HCT116 (cell line): ENCODE measurements at regions not wholly inside any gene's neighbourhood (a gene's known extent, or its start where the extent isn't known, plus 50 kb on each side); places are given as distances from the start of the nearest gene placed in this dataset.

Experiments
- ATAC-seq: fragments of 200-7000 bp; cut with Tn5 transposase; 2 replicates; pipeline ENCODE4 v1.9.1; 2020; ENCODE audit warnings: mild to moderate bottlenecking, moderate library complexity
- BruUV-seq: library from RNA; stranded (reverse); fragments of 400-500 nt; replicated peaks from 2 replicates; lab custom pipeline; 2021; lab: Mats Ljungman, UMichigan
- CTCF ChIA-PET: fragments of 300-600 bp; sonication (Branson Sonifier 250); formaldehyde crosslinking; loops from one replicate; lab custom pipeline; 2021; ENCODE audit warnings: antibody characterized with exemption; lab: Charles Lee
- POLR2A ChIA-PET: fragments of 300-600, 350-600 bp; sonication (Branson Sonifier 250); formaldehyde crosslinking; loops from one replicate; lab custom pipeline; 2021; ENCODE audit warnings: antibody characterized with exemption; lab: Charles Lee
- RAD21 ChIA-PET, 2 experiments: fragments of 300-600 bp; sonication (Branson Sonifier 250); formaldehyde crosslinking; loops; one replicate each; lab custom pipeline; 2023; ENCODE audit warnings: low total read pairs in 2 of 2; ENCODE audit not compliant: uncharacterized antibody in 2 of 2, unreplicated experiment in 2 of 2, low non-redundant PET in 1 of 2; lab: Charles Lee
- DNase-seq: peaks from one replicate; pipeline ENCODE4 v3.0.0-alpha.2; 2010; ENCODE audit warnings: low read depth, low spot score
- H2AFZ ChIP-seq: fragments of 200-600 bp; shearing (Covaris generic), sonication (generic); 2 replicates; pipeline ENCODE4 v1.6.1; 2017; ENCODE audit warnings: low read depth, mixed run types, mixed read lengths, antibody characterized with exemption, low read length; ENCODE audit not compliant: poor library complexity, severe bottlenecking
- H3K27ac ChIP-seq: 2 replicates; pipeline ENCODE4 v1.5.1; 2012; ENCODE audit warnings: low read depth, low read length
- H3K27me3 ChIP-seq: fragments of 200-600 bp; sonication (generic); 2 replicates; pipeline ENCODE4 v1.6.1; 2016; ENCODE audit warnings: mixed run types, low read length, mixed read lengths; ENCODE audit not compliant: insufficient read depth
- H3K36me3 ChIP-seq, 2 experiments: fragments of 200-500 bp in 1 of 2; fragments of 200-600 bp in 1 of 2; sonication (Bioruptor generic) in 1 of 2; sonication (generic) in 1 of 2; 2 replicates each; pipeline versions ENCODE4 v1.5.1 to v1.6.1; 2014 to 2016; ENCODE audit warnings: low read length in 2 of 2, inconsistent platforms in 1 of 2, mixed read lengths in 1 of 2, mixed run types in 1 of 2; ENCODE audit not compliant: insufficient read depth in 2 of 2, control insufficient read depth in 1 of 2
- H3K4me1 ChIP-seq, 2 experiments: fragments of 200-600 bp in 1 of 2; sonication (generic) in 1 of 2; 2 replicates each; pipeline versions ENCODE4 v1.5.1 to v1.6.1; 2012 to 2017; ENCODE audit warnings: low read length in 2 of 2, inconsistent platforms in 1 of 2, mild to moderate bottlenecking in 1 of 2, mixed read lengths in 1 of 2, mixed run types in 1 of 2, moderate library complexity in 1 of 2; ENCODE audit not compliant: insufficient read depth in 2 of 2, control insufficient read depth in 1 of 2
- H3K4me2 ChIP-seq: fragments of 200-600 bp; sonication (generic); 2 replicates; pipeline ENCODE4 v1.6.1; 2017; ENCODE audit warnings: mixed run types, low read length, mixed read lengths
- H3K4me3 ChIP-seq, 2 experiments: fragments of 200-600 bp in 1 of 2; sonication (generic) in 1 of 2; replicated peaks in 1 of 2; 2 replicates each; pipeline ENCODE4 v1.5.1; 2011 to 2016; ENCODE audit warnings: low read length in 2 of 2, control low read depth in 1 of 2, low read depth in 1 of 2, mild to moderate bottlenecking in 1 of 2, mixed read lengths in 1 of 2, mixed run types in 1 of 2
- H3K79me2 ChIP-seq: fragments of 200-600 bp; sonication (generic); 2 replicates; pipeline ENCODE4 v1.6.1; 2017; ENCODE audit warnings: mild to moderate bottlenecking, mixed run types, low read length, moderate library complexity, mixed read lengths; ENCODE audit not compliant: insufficient read depth
- H3K9ac ChIP-seq: fragments of 200-600 bp; sonication (generic); 2 replicates; pipeline ENCODE4 v1.6.1; 2016; ENCODE audit warnings: low read length, mixed read lengths
- H3K9me2 ChIP-seq: fragments of 200-600 bp; sonication (generic), shearing (Covaris generic); 2 replicates; pipeline ENCODE4 v1.6.1; 2017; ENCODE audit warnings: mixed run types, mild to moderate bottlenecking, moderate library complexity; ENCODE audit not compliant: insufficient read depth
- H3K9me3 ChIP-seq, 2 experiments: fragments of 200-500 bp in 1 of 2; fragments of 200-600 bp in 1 of 2; sonication (Bioruptor generic) in 1 of 2; sonication (generic) in 1 of 2; 2 replicates each; pipeline ENCODE4 v1.6.1; 2014 to 2017; ENCODE audit warnings: low read length in 2 of 2, mixed read lengths in 2 of 2, inconsistent platforms in 1 of 2, low read depth in 1 of 2, mild to moderate bottlenecking in 1 of 2, mixed run types in 1 of 2, moderate library complexity in 1 of 2; ENCODE audit not compliant: control insufficient read depth in 1 of 2, insufficient read depth in 1 of 2
- H4K20me1 ChIP-seq: fragments of 200-600 bp; sonication (generic), shearing (Covaris generic); 2 replicates; pipeline ENCODE4 v1.6.1; 2017; ENCODE audit warnings: mixed run types, mild to moderate bottlenecking, moderate library complexity; ENCODE audit not compliant: insufficient read depth
- CBX3 ChIP-seq: IDR thresholded peaks from 2 replicates; pipeline ENCODE4 v1.6.1; 2012; ENCODE audit warnings: low read depth
- CEBPB ChIP-seq: IDR thresholded peaks from 2 replicates; pipeline ENCODE4 v1.6.1; 2012; ENCODE audit warnings: low read depth
- CTCF ChIP-seq, 3 experiments: fragments of 200-600 bp in 1 of 3; sonication (generic) in 1 of 3; IDR thresholded peaks in 2 of 3; conservative IDR thresholded peaks in 1 of 3; 2 replicates each; pipeline ENCODE4 v1.5.1; 2012 to 2017; ENCODE audit warnings: low read depth in 2 of 3, low read length in 2 of 3, antibody characterized with exemption in 1 of 3, borderline replicate concordance in 1 of 3, control low read depth in 1 of 3, mild to moderate bottlenecking in 1 of 3, mixed read lengths in 1 of 3, mixed run types in 1 of 3, moderate library complexity in 1 of 3; ENCODE audit not compliant: insufficient read depth in 1 of 3
- EGR1 ChIP-seq: IDR thresholded peaks from 2 replicates; pipeline ENCODE4 v1.6.1; 2012; ENCODE audit warnings: low read depth
- EZH2 ChIP-seq: fragments of 200-600 bp; sonication (generic); IDR thresholded peaks from 2 replicates; pipeline ENCODE4 v1.6.1; 2017; ENCODE audit warnings: antibody characterized with exemption, mixed run types
- POLR2AphosphoS5 ChIP-seq: IDR thresholded peaks from 2 replicates; pipeline ENCODE4 v1.6.1; 2011; ENCODE audit warnings: mild to moderate bottlenecking, low read depth, low read length, moderate library complexity
- RAD21 ChIP-seq: IDR thresholded peaks from 2 replicates; pipeline ENCODE4 v1.6.1; 2012; ENCODE audit warnings: low read depth, mild to moderate bottlenecking
- REST ChIP-seq: IDR thresholded peaks from 2 replicates; pipeline ENCODE4 v1.6.1; 2012; ENCODE audit warnings: low read depth
- ZNF274 ChIP-seq: fragments of 200-500 bp; sonication (Bioruptor generic); IDR thresholded peaks from 2 replicates; pipeline ENCODE4 v1.6.1; 2014; ENCODE audit warnings: mild to moderate bottlenecking, low read depth, low read length, inconsistent platforms
- intact Hi-C: fragments of 100-400 bp; cut with micrococcal nuclease; formaldehyde crosslinking; loops from 2 replicates; pipeline ENCODE4 v1.10.0; 2022
- TF ChIP-seq, protein P1 (sequence below): IDR thresholded peaks from 2 replicates; pipeline ENCODE4 v1.6.1; 2011; ENCODE audit warnings: mild to moderate bottlenecking, low read length, moderate library complexity; ENCODE audit not compliant: insufficient replicate concordance; ENCODE audit errors: extremely low read depth

GRCh38 chr3:1551741-1552140, 458.9 kb downstream of the CNTN6 start:
- Histone ChIP-seq H3K36me3 (no peaks in the 10 kb centered on the region), H3K4me3 (no peak overlapping the region), H3K4me1 (no peaks in the 10 kb centered on the region), H3K9me3 (peaks cover 3 to 14% of the 10 kb centered on the region in 2 experiments; a peak in 2 of 4 replicates), H3K27ac (no peak overlapping the region), H3K27me3 (no peaks in the 10 kb centered on the region), H3K9ac (no peak overlapping the region), H2AFZ (no peak overlapping the region), H3K9me2 (no peaks in the 10 kb centered on the region), H3K4me2 (no peak overlapping the region), H3K79me2 (no peaks in the 10 kb centered on the region), H4K20me1 (no peaks in the 10 kb centered on the region)
- no TSS peak for BruUV-seq
- TF ChIP-seq CBX3 (no peak), POLR2AphosphoS5 (no peak), CEBPB (no peak), EGR1 (no peak), RAD21 (no peak), ZNF274 (no peak)
- ChIA-PET RAD21 (no interaction called here), CTCF (no interaction called here), POLR2A (no interaction called here)
- intact Hi-C loops = no loop called here
- ATAC-seq (no peak), DNase-seq (no peak)

- no peaks in the 10 kb centered on the region for H3K36me3 ChIP-seq
- POLR2A ChIA-PET = no interaction called here
- no peaks in the 10 kb centered on the region for H4K20me1 ChIP-seq
- H3K4me3 ChIP-seq = no peak overlapping the region
- H3K9me3 ChIP-seq = peaks cover 6 to 13% of the 10 kb centered on the region in 2 experiments; a peak in 2 of 4 replicates
- H3K9ac ChIP-seq = no peak overlapping the region
- H3K27me3 ChIP-seq = no peaks in the 10 kb centered on the region
- H3K9me2 ChIP-seq = no peaks in the 10 kb centered on the region
- intact Hi-C loops = no loop called here
- BruUV-seq = no TSS peak
- no peak for ATAC-seq
- no peak for DNase-seq
- H3K27ac ChIP-seq = no peak overlapping the region
- TF ChIP-seq POLR2AphosphoS5 (no peak), CTCF (IDR thresholded peaks at IDR 0.05 in 2 of 3, conservative IDR thresholded peaks at IDR 0.05 in 1 of 3; ENCODE audit: borderline replicate concordance in 1 of 3, insufficient read depth in 1 of 3, low read depth in 2 of 3, low read length in 2 of 3) (no peak), EGR1 (no peak), EZH2 (no peak), RAD21 (no peak), REST (no peak)
- TF ChIP-seq, protein P1, sequence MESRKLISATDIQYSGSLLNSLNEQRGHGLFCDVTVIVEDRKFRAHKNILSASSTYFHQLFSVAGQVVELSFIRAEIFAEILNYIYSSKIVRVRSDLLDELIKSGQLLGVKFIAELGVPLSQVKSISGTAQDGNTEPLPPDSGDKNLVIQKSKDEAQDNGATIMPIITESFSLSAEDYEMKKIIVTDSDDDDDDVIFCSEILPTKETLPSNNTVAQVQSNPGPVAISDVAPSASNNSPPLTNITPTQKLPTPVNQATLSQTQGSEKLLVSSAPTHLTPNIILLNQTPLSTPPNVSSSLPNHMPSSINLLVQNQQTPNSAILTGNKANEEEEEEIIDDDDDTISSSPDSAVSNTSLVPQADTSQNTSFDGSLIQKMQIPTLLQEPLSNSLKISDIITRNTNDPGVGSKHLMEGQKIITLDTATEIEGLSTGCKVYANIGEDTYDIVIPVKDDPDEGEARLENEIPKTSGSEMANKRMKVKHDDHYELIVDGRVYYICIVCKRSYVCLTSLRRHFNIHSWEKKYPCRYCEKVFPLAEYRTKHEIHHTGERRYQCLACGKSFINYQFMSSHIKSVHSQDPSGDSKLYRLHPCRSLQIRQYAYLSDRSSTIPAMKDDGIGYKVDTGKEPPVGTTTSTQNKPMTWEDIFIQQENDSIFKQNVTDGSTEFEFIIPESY = no peak
- TF ChIP-seq, all 23 proteins: peak for 0
- ChIA-PET CTCF (no interaction called here), RAD21 (no interaction called here)
- Histone ChIP-seq H3K79me2 (no peaks in the 10 kb centered on the region), H2AFZ (no peak overlapping the region), H3K4me2 (no peak overlapping the region), H3K4me1 (no peaks in the 10 kb centered on the region)
Measured at GRCh38 chr3:1552831-1553230, 460.0 kb downstream of the CNTN6 start.
